GM21367 (cell line): ENCODE measurements at regions not wholly inside any gene's neighbourhood (a gene's known extent, or its start where the extent isn't known, plus 50 kb on each side); places are given as distances from the start of the nearest gene placed in this dataset.
"Not testable (repeated sequence)": the region's sequence is repeated elsewhere in the genome, so short reads cannot be mapped to it uniquely, and the experiment has no call there.

Experiments used
- ATAC-seq: cut with Tn5 transposase; IDR thresholded peaks from one replicate; pipeline ENCODE4 v1.9.1; 2021; ENCODE audit not compliant: unreplicated experiment

- no peak for ATAC-seq
These were observed 927.1 kb downstream of the NR2F1-AS1 start for GRCh38 chr5:92653730-92654461.

GRCh38 chr5:92652756-92653155 lies 928.3 kb downstream of the NR2F1-AS1 start:
- no peak for ATAC-seq

GRCh38 chr5:92644266-92644886 lies 936.6 kb downstream of the NR2F1-AS1 start:
- ATAC-seq: no peak

- ATAC-seq: no peak
These were observed 939.7 kb downstream of the NR2F1-AS1 start for GRCh38 chr5:92641031-92641962.

- no peak for ATAC-seq
These were observed 940.7 kb downstream of the NR2F1-AS1 start for GRCh38 chr5:92640340-92640739.

GRCh38 chr5:92637960-92638359 lies 943.1 kb downstream of the NR2F1-AS1 start:
- no peak for ATAC-seq

GRCh38 chr5:92637247-92637646 lies 943.8 kb downstream of the NR2F1-AS1 start:
- no peak for ATAC-seq

GRCh38 chr5:92635001-92635461 lies 946.0 kb downstream of the NR2F1-AS1 start:
- no peak for ATAC-seq

GRCh38 chr5:92633875-92634487 lies 947.0 kb downstream of the NR2F1-AS1 start:
- ATAC-seq: no peak

- no peak for ATAC-seq
These were observed 947.8 kb downstream of the NR2F1-AS1 start for GRCh38 chr5:92633176-92633575.

GRCh38 chr5:92631237-92631701 lies 949.8 kb downstream of the NR2F1-AS1 start:
- ATAC-seq: not testable (repeated sequence)

GRCh38 chr5:92629574-92629973 lies 951.4 kb downstream of the NR2F1-AS1 start:
- no peak for ATAC-seq

GRCh38 chr5:92629000-92629399 lies 952.0 kb downstream of the NR2F1-AS1 start:
- no peak for ATAC-seq

- ATAC-seq: no peak
These were observed 953.8 kb downstream of the NR2F1-AS1 start for GRCh38 chr5:92627186-92627585.

GRCh38 chr5:92616085-92616484 lies 964.9 kb downstream of the NR2F1-AS1 start:
- ATAC-seq: no peak

- ATAC-seq: no peak
These were observed 967.5 kb downstream of the NR2F1-AS1 start for GRCh38 chr5:92613546-92613945.

- ATAC-seq: not testable (repeated sequence)
These were observed 970.6 kb downstream of the NR2F1-AS1 start for GRCh38 chr5:92610435-92610834.

- ATAC-seq: no peak
These were observed 975.4 kb downstream of the NR2F1-AS1 start for GRCh38 chr5:92605591-92605990.

GRCh38 chr5:92599217-92599810 lies 981.7 kb downstream of the NR2F1-AS1 start:
- ATAC-seq: no peak

- ATAC-seq: no peak
These were observed 987.0 kb downstream of the NR2F1-AS1 start for GRCh38 chr5:92594031-92594430.
